ENCODE measurements at regions not wholly inside any gene's neighbourhood (a gene's known extent, or its start where the extent isn't known, plus 50 kb on each side); places are given as distances from the start of the nearest gene placed in this dataset.
A peak's percentile ranks its signal among the peaks of the same experiment; 100 is the strongest.

GRCh38 chr13:73473016-73473415 lies 414.2 kb downstream of the KLF5 start:
- DNase-seq (ENCODE audit: low read depth) = no peak
- H3K4me3 ChIP-seq (replicated peaks; ENCODE audit: low read depth, low read length) = no peak overlapping the region
- no peak for TF ChIP-seq CTCF (IDR thresholded peaks at IDR 0.05; ENCODE audit: low read length, missing control alignments)

GRCh38 chr13:73467125-73467524 lies 408.3 kb downstream of the KLF5 start:
- no peak for TF ChIP-seq CTCF (IDR thresholded peaks at IDR 0.05; ENCODE audit: low read length, missing control alignments)
- peak; percentile 49 for DNase-seq (ENCODE audit: low read depth)
- no peak overlapping the region for H3K4me3 ChIP-seq (replicated peaks; ENCODE audit: low read depth, low read length)

- no peak for DNase-seq (ENCODE audit: low read depth)
- no peak for TF ChIP-seq CTCF (IDR thresholded peaks at IDR 0.05; ENCODE audit: low read length, missing control alignments)
- H3K4me3 ChIP-seq (replicated peaks; ENCODE audit: low read depth, low read length) = no peak overlapping the region
These were observed 407.8 kb downstream of the KLF5 start for GRCh38 chr13:73466561-73466960.

- peak; percentile 10 for DNase-seq (ENCODE audit: low read depth)
- H3K4me3 ChIP-seq (replicated peaks; ENCODE audit: low read depth, low read length) = no peak overlapping the region
- TF ChIP-seq CTCF (IDR thresholded peaks at IDR 0.05; ENCODE audit: low read length, missing control alignments) = no peak
These were observed 406.8 kb downstream of the KLF5 start for GRCh38 chr13:73465617-73465971.

- no peak for DNase-seq (ENCODE audit: low read depth)
These were observed 406.2 kb downstream of the KLF5 start for GRCh38 chr13:73464758-73465616.

GRCh38 chr13:73462241-73462640 lies 403.4 kb downstream of the KLF5 start:
- H3K4me3 ChIP-seq (replicated peaks; ENCODE audit: low read depth, low read length) = no peak overlapping the region
- no peak for DNase-seq (ENCODE audit: low read depth)
- TF ChIP-seq CTCF (IDR thresholded peaks at IDR 0.05; ENCODE audit: low read length, missing control alignments) = no peak

More at GRCh38 chr13:73464758-73465616, 406.2 kb downstream of the KLF5 start:
- TF ChIP-seq CTCF (IDR thresholded peaks at IDR 0.05; ENCODE audit: low read length, missing control alignments) = no peak
- H3K4me3 ChIP-seq (replicated peaks; ENCODE audit: low read depth, low read length) = no peak overlapping the region

Measured in fibroblast of pulmonary artery (primary cell).